HG03575 (cell line): ENCODE measurements at regions not wholly inside any gene's neighbourhood (a gene's known extent, or its start where the extent isn't known, plus 50 kb on each side); places are given as distances from the start of the nearest gene placed in this dataset.
"Not testable (repeated sequence)": the region's sequence is repeated elsewhere in the genome, so short reads cannot be mapped to it uniquely, and the experiment has no call there.

Source experiments
- ATAC-seq: cut with Tn5 transposase; IDR thresholded peaks from one replicate; pipeline ENCODE4 v1.9.1; 2021; ENCODE audit not compliant: unreplicated experiment, insufficient number of reproducible peaks, low FRiP score; ENCODE audit errors: extremely low read depth

- no peak for ATAC-seq
Measured at GRCh38 chr7:46607176-46607575, 686.1 kb upstream of the IGFBP3 start.

- ATAC-seq = no peak
Measured at GRCh38 chr7:46606761-46607160, 685.7 kb upstream of the IGFBP3 start.

- ATAC-seq = no peak
Measured at GRCh38 chr7:46604241-46604661, 683.2 kb upstream of the IGFBP3 start.

GRCh38 chr7:46603780-46604179, 682.7 kb upstream of the IGFBP3 start:
- ATAC-seq = no peak

- ATAC-seq = no peak
Measured at GRCh38 chr7:46603296-46603752, 682.3 kb upstream of the IGFBP3 start.

GRCh38 chr7:46600340-46600739, 679.3 kb upstream of the IGFBP3 start:
- ATAC-seq = no peak

GRCh38 chr7:46594831-46595230, 673.8 kb upstream of the IGFBP3 start:
- not testable (repeated sequence) for ATAC-seq

- ATAC-seq = not testable (repeated sequence)
Measured at GRCh38 chr7:46590918-46591905, 670.1 kb upstream of the IGFBP3 start.

- no peak for ATAC-seq
Measured at GRCh38 chr7:46589286-46589685, 668.2 kb upstream of the IGFBP3 start.

- ATAC-seq = no peak
Measured at GRCh38 chr7:46586406-46586805, 665.3 kb upstream of the IGFBP3 start.

- ATAC-seq = no peak
Measured at GRCh38 chr7:46583656-46584055, 662.6 kb upstream of the IGFBP3 start.

GRCh38 chr7:46581268-46581667, 660.2 kb upstream of the IGFBP3 start:
- ATAC-seq = no peak

- no peak for ATAC-seq
Measured at GRCh38 chr7:46580766-46581165, 659.7 kb upstream of the IGFBP3 start.

- ATAC-seq = no peak
Measured at GRCh38 chr7:46577394-46577793, 656.3 kb upstream of the IGFBP3 start.

GRCh38 chr7:46576950-46577349, 655.9 kb upstream of the IGFBP3 start:
- no peak for ATAC-seq

GRCh38 chr7:46572691-46573090, 651.6 kb upstream of the IGFBP3 start:
- no peak for ATAC-seq

- ATAC-seq = no peak
Measured at GRCh38 chr7:46571996-46572395, 650.9 kb upstream of the IGFBP3 start.

- no peak for ATAC-seq
Measured at GRCh38 chr7:46569133-46569465, 648.0 kb upstream of the IGFBP3 start.

GRCh38 chr7:46568420-46569132, 647.5 kb upstream of the IGFBP3 start:
- ATAC-seq = no peak

GRCh38 chr7:46567858-46568257, 646.8 kb upstream of the IGFBP3 start:
- ATAC-seq = no peak
